SK-N-SH (cell line): ENCODE measurements at regions not wholly inside any gene's neighbourhood (a gene's known extent, or its start where the extent isn't known, plus 50 kb on each side); places are given as distances from the start of the nearest gene placed in this dataset.

ENCODE experiments used
- CTCF ChIA-PET: fragments of 300-600, 350-600 bp; formaldehyde crosslinking; extraction: SDS; loops from one replicate; lab custom pipeline; 2021; lab: Yijun Ruan, JAX
- POLR2A ChIA-PET: fragments of 350-600 bp; sonication (Branson Sonifier 250); formaldehyde crosslinking; extraction: SDS; loops from one replicate; lab custom pipeline; 2020; ENCODE audit warnings: antibody characterized with exemption, inconsistent platforms; lab: Yijun Ruan, JAX
- DNase-seq: peaks from one replicate; pipeline ENCODE4 v3.0.0; 2012
- H2AFZ ChIP-seq: fragments of 200-600 bp; sonication (generic); 2 replicates; pipeline ENCODE4 v1.8.1; 2016; ENCODE audit warnings: antibody characterized with exemption, mild to moderate bottlenecking, low read depth
- H3F3A ChIP-seq: fragments of 200-600 bp; sonication (generic); replicated peaks from 2 replicates; pipeline ENCODE3; 2016; ENCODE audit warnings: antibody characterized with exemption, mild to moderate bottlenecking; ENCODE audit not compliant: insufficient read depth
- H3K27ac ChIP-seq, 2 experiments: fragments of 200-500 bp in 1 of 2; fragments of 200-600 bp in 1 of 2; sonication (Bioruptor generic) in 1 of 2; sonication (generic), shearing (Covaris generic) in 1 of 2; 2 replicates each; pipeline versions ENCODE4 v1.5.1 to v1.6.1; 2014 to 2016; ENCODE audit warnings: low read depth in 2 of 2, inconsistent platforms in 1 of 2, low read length in 1 of 2, mild to moderate bottlenecking in 1 of 2, mixed read lengths in 1 of 2
- H3K27me3 ChIP-seq: fragments of 200-600 bp; sonication (generic), shearing (Covaris generic); 2 replicates; pipeline ENCODE4 v1.6.1; 2016; ENCODE audit warnings: mixed run types; ENCODE audit not compliant: insufficient read depth
- H3K36me3 ChIP-seq, 2 experiments: fragments of 200-500 bp in 1 of 2; fragments of 200-600 bp in 1 of 2; sonication (Bioruptor generic) in 1 of 2; sonication (generic) in 1 of 2; replicated peaks in 1 of 2; 2 replicates each; pipeline versions ENCODE3 to v1.5.1; 2014 to 2016; ENCODE audit warnings: low read length in 1 of 2, mild to moderate bottlenecking in 1 of 2; ENCODE audit not compliant: insufficient read depth in 2 of 2, control insufficient read depth in 1 of 2
- H3K4me1 ChIP-seq, 2 experiments: fragments of 200-500 bp in 1 of 2; fragments of 200-600 bp in 1 of 2; sonication (Bioruptor generic) in 1 of 2; sonication (generic), shearing (Covaris generic) in 1 of 2; 2 replicates each; pipeline versions ENCODE4 v1.5.1 to v1.6.1; 2014 to 2016; ENCODE audit warnings: low read depth in 1 of 2, low read length in 1 of 2, mixed run types in 1 of 2; ENCODE audit not compliant: insufficient read depth in 2 of 2, control insufficient read depth in 1 of 2
- H3K4me2 ChIP-seq: fragments of 200-600 bp; sonication (generic), shearing (Covaris generic); 2 replicates; pipeline ENCODE4 v1.6.1; 2017; ENCODE audit warnings: mixed run types
- H3K4me3 ChIP-seq, 2 experiments: fragments of 200-500 bp in 1 of 2; fragments of 200-600 bp in 1 of 2; sonication (Bioruptor generic) in 1 of 2; sonication (generic), shearing (Covaris generic) in 1 of 2; 2 replicates each; pipeline versions ENCODE4 v1.5.1 to v1.8.1; 2014 to 2016; ENCODE audit warnings: low read depth in 2 of 2, inconsistent platforms in 1 of 2, low read length in 1 of 2, mild to moderate bottlenecking in 1 of 2, mixed read lengths in 1 of 2, moderate library complexity in 1 of 2
- H3K79me2 ChIP-seq: fragments of 200-600 bp; sonication (generic); 2 replicates; pipeline ENCODE4 v1.8.1; 2017; ENCODE audit warnings: mild to moderate bottlenecking; ENCODE audit not compliant: insufficient read depth
- H3K9ac ChIP-seq: fragments of 200-600 bp; sonication (generic); 2 replicates; pipeline ENCODE4 v1.6.1; 2017; ENCODE audit warnings: mixed run types
- H3K9me2 ChIP-seq: fragments of 200-600 bp; sonication (generic); 2 replicates; pipeline ENCODE4 v1.6.1; 2017; ENCODE audit warnings: mixed run types
- H3K9me3 ChIP-seq: fragments of 200-600 bp; sonication (generic); 2 replicates; pipeline ENCODE4 v1.6.1; 2017; ENCODE audit warnings: mixed run types, mild to moderate bottlenecking, moderate library complexity
- H4K20me1 ChIP-seq: fragments of 200-600 bp; sonication (generic); 2 replicates; pipeline ENCODE4 v1.6.1; 2017; ENCODE audit warnings: mild to moderate bottlenecking, mixed run types; ENCODE audit not compliant: insufficient read depth
- CHD2 ChIP-seq: fragments of 150-350 bp; IDR thresholded peaks from 2 replicates; pipeline ENCODE4 v1.6.1; 2018; ENCODE audit warnings: low read length; ENCODE audit not compliant: partially characterized antibody
- CTCF ChIP-seq: fragments of 200-600 bp; sonication (generic); IDR thresholded peaks from 2 replicates; pipeline ENCODE4 v1.6.1; 2017; ENCODE audit warnings: antibody characterized with exemption, mild to moderate bottlenecking, moderate library complexity
- ELF1 ChIP-seq: IDR thresholded peaks from 2 replicates; pipeline ENCODE4 v1.4.0; 2012
- EP300 ChIP-seq, 2 experiments: IDR thresholded peaks; 2 replicates each; pipeline versions ENCODE4 v1.4.0 to v1.6.1; 2012; ENCODE audit warnings: borderline replicate concordance in 1 of 2, low read depth in 1 of 2, low read length in 1 of 2
- EZH2phosphoT487 ChIP-seq: fragments of 200-600 bp; sonication (generic); IDR thresholded peaks from 2 replicates; pipeline ENCODE4 v1.6.1; 2017; ENCODE audit warnings: low read depth, mixed run types, mild to moderate bottlenecking, antibody characterized with exemption, moderate library complexity, borderline replicate concordance
- FOSL2 ChIP-seq: IDR thresholded peaks from 2 replicates; pipeline ENCODE4 v1.4.0; 2012; ENCODE audit warnings: low read depth, mild to moderate bottlenecking, moderate library complexity, borderline replicate concordance
- FOXJ3 ChIP-seq: sonication (generic); formaldehyde crosslinking; IDR thresholded peaks from 2 replicates; pipeline ENCODE4 v1.5.1; 2020; ENCODE audit warnings: mild to moderate bottlenecking, missing genetic modification reagents
- GABPA ChIP-seq: IDR thresholded peaks from 2 replicates; pipeline ENCODE4 v1.4.0; 2012; ENCODE audit warnings: low read depth, mild to moderate bottlenecking
- JUND ChIP-seq: IDR thresholded peaks from 2 replicates; pipeline ENCODE4 v1.4.0; 2012
- NFIC ChIP-seq: IDR thresholded peaks from 2 replicates; pipeline ENCODE4 v1.4.0; 2012; ENCODE audit warnings: borderline replicate concordance
- NRF1 ChIP-seq: IDR thresholded peaks from 2 replicates; pipeline ENCODE4 v1.6.1; 2012; ENCODE audit warnings: low read depth, mild to moderate bottlenecking, low read length
- POLR2AphosphoS5 ChIP-seq: IDR thresholded peaks from 2 replicates; pipeline ENCODE4 v1.6.1; 2012; ENCODE audit warnings: low read depth, low read length
- RCOR1 ChIP-seq: fragments of 150-350 bp; IDR thresholded peaks from 2 replicates; pipeline ENCODE4 v1.6.1; 2017; ENCODE audit warnings: antibody characterized with exemption, low read length
- RFX5 ChIP-seq: IDR thresholded peaks from 2 replicates; pipeline ENCODE4 v1.6.1; 2012; ENCODE audit warnings: mild to moderate bottlenecking, improper control_type of control experiment, low read length
- SIN3A ChIP-seq: IDR thresholded peaks from 2 replicates; pipeline ENCODE4 v1.6.1; 2012; ENCODE audit warnings: low read depth, mild to moderate bottlenecking, low read length, moderate library complexity, borderline replicate concordance
- SMC3 ChIP-seq: IDR thresholded peaks from 2 replicates; pipeline ENCODE4 v1.6.1; 2012; ENCODE audit warnings: low read depth, low read length, improper control_type of control experiment
- TEAD4 ChIP-seq: IDR thresholded peaks from 2 replicates; pipeline ENCODE4 v1.4.0; 2012; ENCODE audit warnings: mild to moderate bottlenecking, borderline replicate concordance; ENCODE audit not compliant: insufficient read depth
- WGBS: methylation state at CpG from one replicate; pipeline ENCODE4 v1.1.6; 2017; ENCODE audit warnings: low lambda C conversion rate; 5-methylcytosine and 5-hydroxymethylcytosine counted together
- TF ChIP-seq, protein P1 (sequence below): IDR thresholded peaks from 2 replicates; pipeline ENCODE4 v1.4.0; 2012; ENCODE audit warnings: low read depth, borderline replicate concordance
- TF ChIP-seq, protein P2 (sequence below): IDR thresholded peaks from 2 replicates; pipeline ENCODE4; 2012
- TF ChIP-seq, protein P3 (sequence below): fragments of 150-350 bp; IDR thresholded peaks from 2 replicates; pipeline ENCODE4 v1.6.1; 2017; ENCODE audit warnings: antibody characterized with exemption, low read length, low read depth, borderline replicate concordance

DNA sequence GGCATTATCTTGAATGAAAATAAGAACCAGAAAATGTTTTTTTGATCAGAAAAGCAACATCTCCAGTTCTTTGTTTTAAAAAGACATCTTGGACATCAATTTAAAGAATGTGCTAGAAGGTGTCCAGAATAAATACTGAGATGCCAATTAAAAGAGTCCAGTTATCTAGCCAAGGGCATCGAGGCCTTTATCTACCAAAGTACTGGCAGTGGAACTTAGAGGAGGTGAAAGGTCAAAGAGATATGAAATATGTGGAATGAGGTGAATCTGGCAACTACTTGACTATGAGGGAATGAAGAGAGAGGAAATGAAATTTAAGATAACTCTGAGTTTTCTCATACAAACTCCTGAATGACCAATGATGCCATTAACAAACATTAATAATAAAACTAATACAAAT is 154.3 kb upstream of the GNAI1 start:
- DNase-seq = no peak
- Histone ChIP-seq H3K27me3 (no peaks in the 10 kb centered on the region), H3K9me2 (no peaks in the 10 kb centered on the region), H3F3A (peaks cover 35% of the 10 kb centered on the region), H3K9ac (no peak overlapping the region), H3K4me2 (no peak overlapping the region), H3K27ac (no peak overlapping the region; a peak in 1 of 4 replicates), H3K4me1 (peaks cover 23 to 31% of the 10 kb centered on the region in 2 experiments; a peak in 2 of 4 replicates), H3K4me3 (no peak overlapping the region), H3K36me3 (no peaks in the 10 kb centered on the region), H3K9me3 (no peaks in the 10 kb centered on the region), H2AFZ (peak overlapping the region; percentile 3; the same call in 1 of the 2 replicates), H3K79me2 (no peaks in the 10 kb centered on the region), H4K20me1 (no peaks in the 10 kb centered on the region)
- TF ChIP-seq GABPA (no peak), NFIC (no peak), TEAD4 (no peak), FOSL2 (no peak), EP300 (IDR thresholded peaks at IDR 0.05; ENCODE audit: borderline replicate concordance in 1 of 2, low read depth in 1 of 2, low read length in 1 of 2) (no peak), POLR2AphosphoS5 (no peak), FOXJ3 (CRISPR knock-in tag) (no peak), NRF1 (no peak), ELF1 (no peak), RCOR1 (no peak), RFX5 (no peak), EZH2phosphoT487 (no peak), CHD2 (no peak), JUND (no peak), SMC3 (no peak), CTCF (no peak), SIN3A (no peak)
- TF ChIP-seq, protein P1, sequence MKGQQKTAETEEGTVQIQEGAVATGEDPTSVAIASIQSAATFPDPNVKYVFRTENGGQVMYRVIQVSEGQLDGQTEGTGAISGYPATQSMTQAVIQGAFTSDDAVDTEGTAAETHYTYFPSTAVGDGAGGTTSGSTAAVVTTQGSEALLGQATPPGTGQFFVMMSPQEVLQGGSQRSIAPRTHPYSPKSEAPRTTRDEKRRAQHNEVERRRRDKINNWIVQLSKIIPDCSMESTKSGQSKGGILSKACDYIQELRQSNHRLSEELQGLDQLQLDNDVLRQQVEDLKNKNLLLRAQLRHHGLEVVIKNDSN = no peak
- TF ChIP-seq, protein P2, sequence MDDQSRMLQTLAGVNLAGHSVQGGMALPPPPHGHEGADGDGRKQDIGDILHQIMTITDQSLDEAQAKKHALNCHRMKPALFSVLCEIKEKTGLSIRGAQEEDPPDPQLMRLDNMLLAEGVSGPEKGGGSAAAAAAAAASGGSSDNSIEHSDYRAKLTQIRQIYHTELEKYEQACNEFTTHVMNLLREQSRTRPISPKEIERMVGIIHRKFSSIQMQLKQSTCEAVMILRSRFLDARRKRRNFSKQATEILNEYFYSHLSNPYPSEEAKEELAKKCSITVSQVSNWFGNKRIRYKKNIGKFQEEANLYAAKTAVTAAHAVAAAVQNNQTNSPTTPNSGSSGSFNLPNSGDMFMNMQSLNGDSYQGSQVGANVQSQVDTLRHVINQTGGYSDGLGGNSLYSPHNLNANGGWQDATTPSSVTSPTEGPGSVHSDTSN = no peak
- TF ChIP-seq, protein P3, sequence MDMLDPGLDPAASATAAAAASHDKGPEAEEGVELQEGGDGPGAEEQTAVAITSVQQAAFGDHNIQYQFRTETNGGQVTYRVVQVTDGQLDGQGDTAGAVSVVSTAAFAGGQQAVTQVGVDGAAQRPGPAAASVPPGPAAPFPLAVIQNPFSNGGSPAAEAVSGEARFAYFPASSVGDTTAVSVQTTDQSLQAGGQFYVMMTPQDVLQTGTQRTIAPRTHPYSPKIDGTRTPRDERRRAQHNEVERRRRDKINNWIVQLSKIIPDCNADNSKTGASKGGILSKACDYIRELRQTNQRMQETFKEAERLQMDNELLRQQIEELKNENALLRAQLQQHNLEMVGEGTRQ = no peak
- 86% methylated on average over 1 of the region's 1 CpG for WGBS
- POLR2A ChIA-PET = no interaction called here
- CTCF ChIA-PET = interaction anchor here (1.1 kb wide), 1 partner anchor 10 kb away, joined by 3 read pairs; no protein-coding TSS in a partner anchor
